GM21786 (cell line): ENCODE measurements at regions not wholly inside any gene's neighbourhood (a gene's known extent, or its start where the extent isn't known, plus 50 kb on each side); places are given as distances from the start of the nearest gene placed in this dataset.
"Not testable (repeated sequence)": the region's sequence is repeated elsewhere in the genome, so short reads cannot be mapped to it uniquely, and the experiment has no call there.

ENCODE experiments used
- ATAC-seq: cut with Tn5 transposase; IDR thresholded peaks from one replicate; pipeline ENCODE4 v1.9.1; 2021; ENCODE audit not compliant: unreplicated experiment

DNA sequence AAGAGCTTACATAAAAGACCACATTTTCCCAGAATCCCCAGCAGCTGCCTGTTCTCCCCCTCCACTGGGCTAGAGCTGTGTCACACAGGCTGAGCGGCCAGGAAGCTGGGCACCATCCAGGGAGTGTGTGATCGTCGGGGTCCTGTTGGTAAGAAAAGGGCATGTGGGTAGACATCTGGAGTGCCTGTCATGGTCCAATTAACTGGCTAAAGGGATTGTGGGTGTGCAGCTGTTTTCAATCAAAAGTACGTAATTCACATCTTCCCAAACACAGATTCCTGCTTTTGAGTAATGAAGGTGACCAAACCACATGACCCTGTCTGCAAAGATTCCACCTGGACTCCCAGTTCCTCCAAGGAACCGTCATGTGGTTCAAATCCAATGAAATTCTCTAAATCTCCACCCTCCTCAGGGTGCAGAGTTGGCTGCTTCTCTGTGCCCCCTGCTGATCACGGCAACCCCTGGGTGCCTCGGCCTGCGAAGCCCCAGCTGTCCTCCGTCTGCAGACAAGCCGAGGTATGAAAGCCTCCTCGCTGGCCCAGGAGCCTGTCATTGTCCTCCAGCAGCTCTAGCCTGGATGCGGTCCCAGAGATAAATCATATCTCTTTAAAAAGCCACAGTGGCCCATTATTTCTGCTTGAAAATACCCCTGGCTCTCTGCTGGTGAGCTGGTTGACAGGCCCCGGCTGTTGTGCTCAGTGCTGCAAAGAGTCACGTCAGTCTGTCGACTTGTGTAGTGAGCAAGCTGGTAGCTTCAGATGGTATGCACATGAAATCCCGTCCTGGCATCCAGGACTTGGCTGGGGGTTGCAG lies 172.9 kb upstream of the SULF2 start:
- ATAC-seq: not testable (repeated sequence)

DNA sequence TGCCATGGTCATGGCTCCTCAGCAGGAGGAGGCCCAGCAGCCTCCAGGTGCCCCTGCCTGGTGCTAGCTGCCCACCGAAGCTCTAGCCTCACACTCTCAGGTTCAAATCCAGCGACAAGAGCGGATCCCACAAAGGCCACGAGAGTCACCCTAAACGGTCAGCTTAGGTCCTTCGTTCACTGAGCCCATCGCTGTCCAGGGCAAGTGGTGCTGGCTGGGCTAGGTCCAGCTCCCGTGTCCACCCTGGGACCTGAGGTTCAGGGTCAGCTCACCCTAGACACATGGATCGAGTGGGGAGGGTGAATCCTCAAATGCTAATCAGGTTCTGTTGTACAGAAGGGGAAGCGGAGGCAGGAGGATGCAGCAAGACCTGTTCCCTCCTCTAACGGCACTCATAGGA lies 171.9 kb upstream of the SULF2 start:
- ATAC-seq: no peak

DNA sequence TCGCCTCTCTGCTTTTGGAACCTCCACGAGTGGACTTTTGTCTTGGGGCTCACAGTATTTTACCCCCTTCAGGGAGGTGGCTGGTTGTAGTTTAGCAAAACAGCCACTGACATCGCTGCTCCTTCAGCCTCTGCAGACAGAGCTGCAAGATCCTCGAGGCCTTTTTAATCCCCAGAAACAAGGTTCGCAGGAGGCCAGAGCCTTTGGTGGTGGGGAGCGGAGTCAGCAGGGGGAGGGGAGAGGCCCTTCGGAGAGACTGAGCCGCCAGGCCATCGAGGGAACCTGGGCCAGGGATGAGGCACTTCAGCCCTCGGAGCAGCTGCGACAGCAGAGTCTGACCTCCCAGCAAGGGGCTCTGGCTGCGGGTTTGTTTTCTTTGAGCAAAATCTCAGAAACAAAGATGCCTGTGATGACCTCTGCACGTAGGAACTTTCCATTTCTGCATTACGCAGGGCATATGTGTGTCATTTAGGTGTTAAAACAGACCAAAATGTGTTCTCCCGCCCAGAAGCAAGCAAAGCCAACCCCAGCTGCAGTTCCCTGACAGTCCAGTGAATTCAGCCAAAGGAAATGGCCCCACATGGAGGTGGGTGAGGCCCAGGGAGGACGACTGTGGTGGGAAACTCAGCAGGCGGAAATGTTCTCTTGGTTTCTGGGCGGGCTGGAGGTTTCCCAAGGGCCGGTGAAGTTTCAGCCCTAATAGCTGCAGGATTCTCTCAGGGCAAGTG lies 171.2 kb upstream of the SULF2 start:
- ATAC-seq: no peak

DNA sequence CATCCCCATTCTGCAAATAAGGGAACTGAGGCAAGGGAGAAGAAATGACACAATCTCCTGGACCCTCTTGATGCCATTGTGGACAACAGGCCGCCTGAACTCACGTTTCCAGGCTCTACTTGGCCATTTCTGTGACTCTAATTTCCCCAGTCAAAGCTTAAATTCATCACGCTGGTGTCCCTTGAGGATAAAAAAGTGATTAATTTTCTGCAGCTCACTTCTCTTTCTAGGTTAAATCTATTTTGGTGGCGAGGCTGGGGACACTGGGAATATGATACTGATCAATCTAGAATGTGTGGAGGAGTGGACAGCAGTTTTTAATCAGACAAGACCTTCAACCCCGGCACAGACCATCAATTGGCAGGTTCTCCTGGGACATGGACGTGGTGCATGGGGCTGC lies 168.2 kb upstream of the SULF2 start:
- ATAC-seq: no peak

DNA sequence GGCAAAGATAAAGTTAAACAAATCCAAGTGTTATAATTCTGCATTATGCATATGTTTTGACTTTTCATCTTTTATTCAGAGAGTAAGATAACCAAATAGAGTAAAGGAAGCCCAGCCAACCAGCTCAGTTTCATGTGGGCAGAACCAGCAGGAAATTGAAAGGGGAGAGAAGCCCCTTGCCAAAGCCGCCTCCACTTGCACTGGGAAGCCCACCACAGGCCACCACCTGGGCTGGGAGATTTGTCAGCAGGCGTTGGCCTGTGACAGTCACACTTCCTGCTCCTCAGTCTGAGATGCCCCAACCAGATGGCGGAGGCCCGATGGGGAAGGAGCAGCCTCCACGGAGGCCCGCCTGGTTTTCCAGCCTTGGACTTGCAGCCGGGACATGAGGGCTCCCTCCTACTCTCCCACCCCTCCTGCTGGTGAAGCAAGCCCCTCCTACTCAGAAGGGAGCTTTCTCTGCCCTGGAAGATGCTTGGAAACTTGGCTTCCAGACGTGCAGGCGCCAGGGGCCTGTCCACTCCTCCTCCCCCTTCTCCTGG lies 166.8 kb upstream of the SULF2 start:
- ATAC-seq: no peak

DNA sequence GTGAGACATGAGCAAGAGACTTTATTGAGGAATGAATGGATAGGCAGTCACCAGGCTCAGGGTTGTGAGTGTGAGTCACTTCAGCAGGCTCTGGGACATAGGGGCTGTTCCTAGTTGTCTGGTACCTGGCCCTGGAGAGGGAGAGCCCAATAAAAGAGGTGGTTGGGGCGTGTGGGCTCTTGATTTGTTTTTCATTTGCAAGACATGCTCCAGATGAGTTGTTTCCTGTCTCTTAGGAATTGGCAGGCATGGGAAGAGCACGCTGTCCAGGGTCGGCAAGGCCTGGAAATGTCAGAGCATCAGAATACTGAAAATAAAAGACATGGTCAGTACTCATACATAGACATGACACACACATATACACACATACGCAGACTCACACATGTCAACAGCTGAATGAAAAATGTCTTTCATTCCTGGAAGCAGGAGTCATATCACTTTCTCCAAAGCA lies 166.3 kb upstream of the SULF2 start:
- no peak for ATAC-seq

DNA sequence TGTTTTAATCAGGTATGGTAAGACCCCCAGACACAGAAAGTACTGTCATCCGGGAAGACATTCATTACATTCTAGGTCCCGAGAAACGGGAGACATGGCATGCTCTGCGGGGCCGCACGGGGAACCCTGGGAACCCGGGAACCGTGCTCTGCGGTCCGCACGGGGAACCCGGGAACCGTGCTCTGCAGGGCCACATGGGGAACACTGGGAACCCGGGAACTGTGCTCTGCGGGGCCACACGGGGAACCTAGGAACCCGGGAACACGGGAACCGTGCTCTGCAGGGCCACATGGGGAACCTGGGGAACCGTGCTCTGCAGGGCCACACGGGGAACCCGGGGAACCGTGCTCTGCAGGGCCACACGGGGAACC lies 165.6 kb upstream of the SULF2 start:
- ATAC-seq: no peak

DNA sequence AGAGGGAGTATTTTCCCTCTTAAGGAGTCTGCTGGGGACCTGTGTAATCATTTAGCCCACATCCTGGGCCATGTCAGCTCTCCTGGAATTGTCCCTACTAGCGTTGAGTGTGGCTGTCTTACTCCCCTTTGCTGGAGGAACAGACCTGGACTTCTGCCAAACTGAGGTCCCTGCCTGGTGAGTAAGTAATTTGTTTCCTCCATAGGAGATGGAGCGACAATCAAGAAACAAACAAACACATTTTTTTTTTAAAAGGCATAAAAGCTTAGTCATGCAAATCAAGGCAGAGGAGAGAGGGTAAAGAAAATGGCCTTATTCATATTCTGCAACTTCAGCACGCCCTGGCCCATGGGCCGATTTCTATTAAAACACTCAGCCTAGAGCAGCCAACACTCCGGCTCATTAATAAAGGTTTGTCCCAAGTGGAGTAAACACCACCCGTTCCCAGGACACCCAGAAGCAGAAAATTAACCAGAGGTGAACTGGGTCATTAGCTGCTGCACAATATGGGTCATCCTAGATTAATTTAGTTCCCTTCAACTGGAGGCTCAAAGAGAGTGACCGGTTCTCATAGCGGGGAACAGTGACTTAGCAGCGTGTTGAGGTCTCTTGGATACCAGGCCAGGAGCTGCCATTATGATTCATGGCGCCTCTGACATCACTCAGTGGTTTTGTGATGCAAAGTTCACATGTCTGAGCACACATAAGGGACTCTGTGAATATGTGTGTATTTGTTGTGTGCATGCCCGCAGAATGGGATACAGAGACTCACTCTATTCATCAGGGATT lies 165.0 kb upstream of the SULF2 start:
- no peak for ATAC-seq

DNA sequence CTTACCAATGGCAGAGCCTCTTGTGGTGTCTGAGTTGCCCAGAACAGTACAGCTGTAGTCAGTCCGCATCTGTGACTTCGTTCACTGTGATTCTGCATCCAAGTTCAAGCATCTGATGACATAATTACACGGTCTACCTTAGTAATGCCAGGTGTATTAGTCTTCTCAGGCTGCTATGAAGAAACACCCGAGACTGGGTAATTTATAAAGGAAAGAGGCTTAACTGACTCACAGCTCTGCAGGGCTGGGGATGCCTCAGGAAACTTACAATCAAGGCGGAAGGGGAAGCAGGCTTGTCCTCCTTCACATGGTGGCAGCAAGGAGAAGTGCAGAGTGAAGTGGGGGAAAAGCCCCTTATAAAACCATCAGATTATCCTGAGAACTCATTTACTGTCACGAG lies 163.9 kb upstream of the SULF2 start:
- no peak for ATAC-seq

DNA sequence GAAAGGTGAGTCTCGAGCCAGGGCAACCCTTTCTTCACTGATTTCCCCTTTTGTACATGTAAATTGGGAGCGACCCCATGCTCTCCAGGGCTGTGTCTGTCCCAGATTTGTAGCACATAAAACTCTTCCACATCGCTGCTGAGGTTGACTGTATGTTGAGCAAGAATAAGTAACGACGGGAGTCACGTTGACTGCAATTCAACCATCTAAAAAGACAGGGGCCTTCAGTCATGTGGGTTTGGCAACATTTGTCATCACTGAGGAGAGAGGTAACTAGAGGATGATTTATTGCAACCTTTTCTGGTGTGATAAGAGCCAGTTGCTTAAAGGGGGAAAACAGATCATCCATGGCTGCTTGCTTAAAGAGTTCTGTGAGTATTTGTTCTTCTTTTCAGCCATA lies 159.4 kb upstream of the SULF2 start:
- ATAC-seq: no peak

DNA sequence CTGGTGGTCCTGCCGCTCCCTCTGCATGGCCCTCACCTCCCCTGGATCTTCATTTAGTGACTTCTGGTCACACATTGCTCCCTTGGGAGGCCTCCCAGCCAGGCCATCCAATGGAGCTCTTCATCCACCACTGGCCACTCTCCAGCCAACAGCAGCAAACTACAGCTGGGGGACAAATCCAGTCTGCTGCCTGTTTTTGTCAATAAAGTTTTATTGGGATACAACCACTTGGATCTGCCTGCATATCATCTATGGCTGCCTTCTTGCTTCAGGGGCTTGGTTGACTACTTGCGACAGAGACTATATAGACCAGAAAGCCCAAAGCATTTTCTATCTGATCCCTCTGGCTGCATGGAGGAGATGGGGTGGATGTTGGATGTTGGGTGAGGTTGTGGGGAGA lies 156.6 kb upstream of the SULF2 start:
- ATAC-seq: no peak

DNA sequence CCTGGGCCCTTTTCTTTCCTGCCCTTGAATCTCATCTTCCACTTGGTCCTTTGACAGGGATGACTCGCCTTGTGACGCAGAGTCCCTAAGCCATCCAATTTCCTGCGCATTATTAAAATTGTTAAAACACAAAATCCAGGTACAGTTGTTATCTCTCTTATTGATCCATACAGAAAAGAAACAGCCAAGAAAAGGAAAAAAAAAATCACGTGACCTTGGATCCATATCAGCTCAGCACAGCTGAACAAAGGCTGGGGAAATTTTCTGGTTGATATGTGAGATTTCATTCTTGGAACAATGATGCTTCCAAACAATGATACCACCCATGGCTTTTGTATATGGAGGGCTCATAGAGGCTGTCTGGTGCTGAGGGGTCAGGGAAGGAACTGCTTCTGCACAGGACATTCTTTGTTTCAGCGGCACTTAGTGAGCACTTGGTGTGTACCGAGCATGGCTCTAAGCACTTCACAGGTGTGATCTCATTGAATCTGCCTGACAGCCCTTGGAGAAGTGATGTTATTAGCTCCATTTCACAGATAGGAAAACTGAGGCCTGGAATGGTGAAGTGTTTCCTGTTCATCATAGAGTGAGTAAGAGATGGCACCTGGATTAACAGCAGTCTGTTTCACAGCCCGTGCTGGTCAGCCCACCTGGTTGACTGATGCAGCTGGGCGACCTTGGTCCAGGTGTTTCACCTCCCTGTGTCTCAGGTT lies 155.0 kb upstream of the SULF2 start:
- ATAC-seq: no peak

DNA sequence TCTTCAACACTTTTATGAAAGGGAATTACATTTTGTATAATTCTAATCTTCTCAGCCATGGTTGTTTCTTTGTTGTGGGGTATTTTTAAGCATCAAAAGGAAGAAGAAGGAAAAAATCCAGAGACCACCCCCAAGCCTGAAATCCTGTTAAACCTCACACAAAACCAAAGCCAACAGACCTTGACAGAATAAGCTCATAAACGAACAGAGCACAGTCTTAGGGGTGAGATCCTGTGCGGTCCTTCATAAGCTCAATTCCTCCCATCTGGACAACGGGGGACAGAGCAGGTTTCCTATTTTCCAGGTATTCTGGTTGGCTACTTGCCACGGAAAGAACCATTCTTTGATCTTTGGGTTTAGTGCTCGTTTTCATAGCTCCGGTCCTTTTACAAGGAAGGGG lies 151.3 kb upstream of the SULF2 start:
- no peak for ATAC-seq

DNA sequence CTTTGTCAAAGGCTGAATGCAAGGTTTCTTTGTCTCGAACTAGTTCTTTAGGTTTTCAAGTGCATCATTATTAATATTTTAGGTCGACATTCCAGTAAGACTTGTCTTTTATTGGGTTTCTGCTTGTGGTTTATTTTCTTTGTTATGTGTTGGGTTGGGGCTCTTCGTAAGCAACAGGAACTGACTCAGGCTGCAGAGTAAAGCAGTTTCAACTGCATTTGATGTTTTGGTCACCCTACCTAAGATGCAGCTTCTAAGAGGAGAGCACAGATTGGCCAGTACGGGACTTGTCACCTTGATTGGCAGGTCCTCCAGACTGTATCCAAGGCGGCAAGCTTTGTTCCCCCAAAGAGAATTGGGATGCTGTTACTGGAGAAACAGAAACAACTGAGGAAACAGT lies 149.5 kb upstream of the SULF2 start:
- ATAC-seq: no peak

DNA sequence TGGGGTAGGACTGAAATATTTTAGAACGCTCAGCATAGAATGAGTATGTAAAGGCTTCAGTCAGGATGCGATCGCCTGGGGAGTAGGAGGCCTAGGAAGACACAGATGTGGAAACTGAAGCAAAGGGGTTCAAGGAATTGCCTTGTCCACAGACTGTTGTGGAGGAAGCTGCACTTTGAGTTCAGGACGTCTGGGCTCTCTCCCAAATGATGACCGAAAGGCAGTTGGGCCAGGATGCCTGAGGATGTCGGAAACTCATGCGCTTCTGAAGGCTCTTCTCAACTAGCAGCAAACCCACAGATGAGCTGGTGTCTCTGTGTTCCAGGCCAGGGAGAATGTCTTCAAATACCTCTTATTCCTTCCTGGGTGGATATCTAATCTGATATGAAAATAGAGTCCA lies 146.2 kb upstream of the SULF2 start:
- no peak for ATAC-seq

DNA sequence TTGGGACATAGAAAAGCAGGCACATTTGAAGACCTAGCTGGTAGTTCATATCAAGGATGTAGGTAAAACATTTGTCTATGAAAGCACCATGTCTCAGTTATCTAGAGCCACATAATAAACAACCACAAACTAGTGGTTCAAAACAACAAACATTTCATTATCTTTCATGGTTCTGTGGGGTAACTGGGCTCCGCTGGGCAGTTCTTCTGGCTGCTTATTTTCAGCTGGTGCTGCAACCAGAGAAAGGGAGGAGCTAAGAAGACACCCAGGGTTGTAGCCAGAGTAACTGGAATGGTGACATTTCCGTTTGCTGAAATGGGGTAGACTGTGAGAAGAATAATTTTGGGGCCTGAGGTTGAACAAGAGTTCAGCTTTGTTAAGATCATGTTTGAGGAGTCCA lies 145.7 kb upstream of the SULF2 start:
- no peak for ATAC-seq

DNA sequence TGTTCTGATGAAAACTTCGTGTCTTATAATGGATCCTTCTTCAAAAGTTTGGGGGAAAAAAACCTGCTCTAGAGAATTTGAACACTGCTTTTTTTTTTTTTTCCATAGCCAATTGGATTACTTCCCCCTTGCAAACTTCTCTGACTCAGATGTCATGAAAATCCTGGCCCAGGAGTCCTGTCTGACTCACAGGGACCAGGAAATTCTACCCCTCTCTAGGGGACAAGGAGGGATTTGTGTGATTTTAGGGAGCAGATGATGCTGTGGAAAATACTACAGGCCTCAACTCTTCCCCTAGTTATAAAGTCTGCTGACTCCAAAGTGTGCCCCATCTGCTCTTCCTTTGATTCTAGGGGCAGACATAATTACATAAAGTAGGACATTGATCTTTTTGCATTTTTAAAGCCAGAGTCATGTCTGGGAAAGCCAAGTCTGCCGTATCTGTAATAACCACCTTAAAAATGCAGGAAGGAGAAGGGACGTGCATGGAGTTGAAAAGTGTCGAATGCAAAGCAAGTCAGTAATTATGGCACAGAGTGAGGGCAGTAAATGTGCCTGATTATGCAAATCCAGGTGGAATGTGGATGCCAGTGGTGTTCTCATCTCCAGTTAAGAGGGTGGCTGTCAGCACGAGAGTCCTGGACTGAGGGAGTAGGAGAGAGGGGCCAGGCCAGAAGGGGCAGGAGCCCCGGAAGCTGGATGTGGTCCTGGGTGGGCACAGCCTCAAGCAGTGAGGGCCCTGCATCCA lies 144.3 kb upstream of the SULF2 start:
- no peak for ATAC-seq

DNA sequence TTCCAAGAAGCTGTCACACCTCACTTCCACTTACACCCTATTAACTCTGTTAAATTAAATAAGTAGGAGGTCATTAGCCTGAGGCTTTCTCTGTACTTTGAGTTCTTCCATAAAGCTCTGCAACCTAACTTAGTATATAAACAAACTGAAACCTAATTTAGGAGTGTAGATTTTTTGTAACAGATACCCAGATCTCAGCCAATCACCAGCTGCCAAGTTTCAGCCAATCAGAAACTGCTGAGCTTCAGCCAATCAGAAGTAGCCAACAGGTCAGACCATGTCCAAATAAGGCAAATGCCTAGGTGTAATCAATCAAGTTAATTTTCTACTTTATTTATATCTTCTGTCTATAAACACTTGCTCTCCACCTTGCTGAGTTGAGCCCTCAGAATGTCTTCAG lies 142.7 kb upstream of the SULF2 start:
- ATAC-seq: no peak

DNA sequence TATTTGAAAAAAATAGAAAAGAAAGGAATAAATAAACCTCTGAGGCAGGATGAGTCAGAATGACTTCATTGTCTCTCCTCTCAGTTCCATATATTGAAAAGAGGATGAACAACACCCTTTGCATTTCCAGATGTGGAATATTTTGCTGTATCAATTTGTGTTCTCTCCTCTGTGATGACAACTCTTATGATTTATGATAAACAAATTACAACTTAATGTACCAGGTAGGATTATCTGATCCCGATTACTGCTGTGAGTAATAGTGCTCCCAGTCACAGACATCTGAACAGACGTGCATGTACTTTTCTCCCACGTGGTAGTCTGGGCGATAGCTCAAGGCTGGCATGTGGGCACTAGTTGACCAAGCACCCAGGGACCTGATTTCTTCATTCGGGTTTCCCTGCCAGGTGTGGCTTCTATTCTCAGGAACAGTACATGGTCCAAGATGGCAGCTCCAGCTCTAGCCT lies 142.1 kb upstream of the SULF2 start:
- ATAC-seq: no peak

DNA sequence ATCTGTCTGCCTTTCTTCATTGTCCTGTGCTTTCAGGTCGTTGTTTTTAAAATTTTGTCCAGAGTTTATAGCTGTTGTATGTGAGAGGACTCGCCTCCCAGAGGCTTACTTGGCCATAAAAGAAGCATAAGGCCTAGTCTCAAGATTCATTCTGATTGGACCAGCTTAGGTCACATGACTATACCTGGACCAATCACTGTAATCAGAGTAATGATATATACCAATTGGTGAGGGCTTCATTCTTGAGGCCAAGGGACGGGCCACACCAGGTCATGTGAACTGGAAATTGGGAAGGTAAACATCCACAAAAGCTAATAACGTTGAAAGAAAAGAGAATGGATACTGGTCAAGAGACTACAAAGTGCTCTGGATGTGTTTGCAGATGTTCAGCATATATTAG lies 141.4 kb upstream of the SULF2 start:
- no peak for ATAC-seq
